Loucy (cell line): ENCODE measurements at regions not wholly inside any gene's neighbourhood (a gene's known extent, or its start where the extent isn't known, plus 50 kb on each side); places are given as distances from the start of the nearest gene placed in this dataset.

ENCODE experiments used
- EZH2phosphoT487 ChIP-seq: fragments of 200-600 bp; IDR thresholded peaks from 2 replicates; pipeline ENCODE4 v1.6.1; 2018; ENCODE audit warnings: antibody characterized with exemption, mild to moderate bottlenecking, moderate library complexity, borderline replicate concordance
- TF ChIP-seq, protein P1 (sequence below): fragments of 200-600 bp; sonication (generic); conservative IDR thresholded peaks from 2 replicates; pipeline ENCODE4 v1.5.1; 2014; ENCODE audit warnings: mild to moderate bottlenecking, antibody characterized with exemption, low read length

DNA sequence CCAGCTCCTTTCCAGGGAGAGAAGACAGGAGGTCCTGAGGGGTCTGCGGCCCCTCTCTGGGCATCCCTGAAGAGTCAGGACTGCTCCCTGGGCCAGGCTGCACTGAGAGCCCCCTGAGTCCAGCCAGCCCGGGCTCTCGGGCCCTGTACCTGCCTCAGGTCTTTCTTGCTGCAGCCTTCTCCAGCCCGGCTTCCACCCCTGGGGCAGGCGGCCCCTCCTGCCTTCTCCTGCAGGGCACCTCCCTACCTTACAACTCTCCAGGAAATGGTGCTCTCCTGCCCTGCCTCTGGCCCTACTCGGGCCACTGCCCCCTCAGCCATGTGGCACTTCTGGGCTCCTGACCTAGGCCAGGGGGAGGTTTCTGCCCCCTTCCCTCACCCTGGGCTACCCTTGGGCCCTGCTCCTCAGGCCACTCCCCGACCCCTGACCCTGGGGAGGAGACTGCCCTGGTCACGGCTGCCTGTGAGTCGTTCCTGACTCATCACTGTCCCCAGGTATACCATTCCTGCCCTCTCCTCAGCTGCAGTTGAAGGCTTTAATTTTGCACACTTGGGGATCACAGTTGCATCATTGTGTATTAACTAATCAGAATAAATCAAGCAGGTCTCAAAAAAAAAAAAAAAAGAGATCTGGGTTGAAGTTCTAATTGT lies 251.1 kb downstream of the NXPE2 start:
- TF ChIP-seq, protein P1, sequence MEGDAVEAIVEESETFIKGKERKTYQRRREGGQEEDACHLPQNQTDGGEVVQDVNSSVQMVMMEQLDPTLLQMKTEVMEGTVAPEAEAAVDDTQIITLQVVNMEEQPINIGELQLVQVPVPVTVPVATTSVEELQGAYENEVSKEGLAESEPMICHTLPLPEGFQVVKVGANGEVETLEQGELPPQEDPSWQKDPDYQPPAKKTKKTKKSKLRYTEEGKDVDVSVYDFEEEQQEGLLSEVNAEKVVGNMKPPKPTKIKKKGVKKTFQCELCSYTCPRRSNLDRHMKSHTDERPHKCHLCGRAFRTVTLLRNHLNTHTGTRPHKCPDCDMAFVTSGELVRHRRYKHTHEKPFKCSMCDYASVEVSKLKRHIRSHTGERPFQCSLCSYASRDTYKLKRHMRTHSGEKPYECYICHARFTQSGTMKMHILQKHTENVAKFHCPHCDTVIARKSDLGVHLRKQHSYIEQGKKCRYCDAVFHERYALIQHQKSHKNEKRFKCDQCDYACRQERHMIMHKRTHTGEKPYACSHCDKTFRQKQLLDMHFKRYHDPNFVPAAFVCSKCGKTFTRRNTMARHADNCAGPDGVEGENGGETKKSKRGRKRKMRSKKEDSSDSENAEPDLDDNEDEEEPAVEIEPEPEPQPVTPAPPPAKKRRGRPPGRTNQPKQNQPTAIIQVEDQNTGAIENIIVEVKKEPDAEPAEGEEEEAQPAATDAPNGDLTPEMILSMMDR, result no peak
- no peak for TF ChIP-seq EZH2phosphoT487
